ENCODE measurements at regions not wholly inside any gene's neighbourhood (a gene's known extent, or its start where the extent isn't known, plus 50 kb on each side); places are given as distances from the start of the nearest gene placed in this dataset.

DNA sequence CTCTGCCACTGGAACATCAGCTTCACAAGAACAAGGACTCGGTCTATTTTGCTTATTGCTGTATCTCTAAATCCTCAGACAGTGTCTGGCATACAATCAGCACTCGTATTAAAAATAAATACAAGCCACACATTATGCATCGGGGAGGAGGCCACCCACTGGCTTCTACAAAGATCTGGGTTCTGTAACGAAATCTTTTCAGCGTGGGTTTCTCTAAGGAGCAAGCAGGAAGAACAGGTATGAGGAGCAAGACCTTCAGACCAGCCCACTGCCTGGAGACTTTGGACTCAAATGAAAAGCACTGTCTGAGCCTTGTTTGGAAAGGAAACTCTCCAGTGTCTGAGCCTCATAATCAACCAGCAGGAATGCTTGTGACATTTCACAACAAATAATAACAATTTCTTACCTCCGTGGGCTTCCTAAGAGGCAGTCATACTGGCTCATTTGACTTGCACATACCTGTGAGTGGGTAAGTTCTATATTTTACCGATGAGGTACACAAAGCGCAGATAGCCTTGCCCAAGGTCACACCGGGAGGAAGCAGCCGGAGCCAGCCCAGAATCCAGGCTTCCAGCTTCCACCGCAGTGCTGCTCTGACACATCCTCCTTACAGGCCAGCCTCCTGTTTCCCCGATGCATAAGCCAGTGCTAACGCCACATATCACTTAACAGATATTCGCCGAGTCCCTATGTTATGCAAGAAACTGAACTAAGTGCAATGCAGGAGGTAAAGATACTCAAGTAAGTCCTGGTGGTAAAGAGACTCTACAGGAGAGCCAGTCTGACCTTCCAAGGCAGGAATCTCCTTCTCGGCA lies 118.6 kb upstream of the TNRC6C start:
- H3K4me2 ChIP-seq (ENCODE audit: low read depth, low read length, poor library complexity, severe bottlenecking) = no peak overlapping the region
- H3K9me2 ChIP-seq (replicated peaks; ENCODE audit: insufficient read depth, low read length) = no peaks in the 10 kb centered on the region
- H3F3A ChIP-seq (ENCODE audit: insufficient read depth) = no peaks in the 10 kb centered on the region
- TF ChIP-seq EZH2phosphoT487 (conservative IDR thresholded peaks at IDR 0.05; ENCODE audit: low read length) = no peak
- TF ChIP-seq, protein P1, sequence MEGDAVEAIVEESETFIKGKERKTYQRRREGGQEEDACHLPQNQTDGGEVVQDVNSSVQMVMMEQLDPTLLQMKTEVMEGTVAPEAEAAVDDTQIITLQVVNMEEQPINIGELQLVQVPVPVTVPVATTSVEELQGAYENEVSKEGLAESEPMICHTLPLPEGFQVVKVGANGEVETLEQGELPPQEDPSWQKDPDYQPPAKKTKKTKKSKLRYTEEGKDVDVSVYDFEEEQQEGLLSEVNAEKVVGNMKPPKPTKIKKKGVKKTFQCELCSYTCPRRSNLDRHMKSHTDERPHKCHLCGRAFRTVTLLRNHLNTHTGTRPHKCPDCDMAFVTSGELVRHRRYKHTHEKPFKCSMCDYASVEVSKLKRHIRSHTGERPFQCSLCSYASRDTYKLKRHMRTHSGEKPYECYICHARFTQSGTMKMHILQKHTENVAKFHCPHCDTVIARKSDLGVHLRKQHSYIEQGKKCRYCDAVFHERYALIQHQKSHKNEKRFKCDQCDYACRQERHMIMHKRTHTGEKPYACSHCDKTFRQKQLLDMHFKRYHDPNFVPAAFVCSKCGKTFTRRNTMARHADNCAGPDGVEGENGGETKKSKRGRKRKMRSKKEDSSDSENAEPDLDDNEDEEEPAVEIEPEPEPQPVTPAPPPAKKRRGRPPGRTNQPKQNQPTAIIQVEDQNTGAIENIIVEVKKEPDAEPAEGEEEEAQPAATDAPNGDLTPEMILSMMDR (IDR thresholded peaks at IDR 0.05; ENCODE audit: insufficient read depth, low read length, poor library complexity, severe bottlenecking) = no peak
- H3K79me2 ChIP-seq (ENCODE audit: insufficient read depth, low read length) = no peaks in the 10 kb centered on the region
- no peak overlapping the region for H3K27ac ChIP-seq (ENCODE audit: low read depth, low read length)
- H3K4me3 ChIP-seq (ENCODE audit: insufficient read depth, low read length, poor library complexity, severe bottlenecking) = no peak overlapping the region
- H4K20me1 ChIP-seq (ENCODE audit: low read depth, low read length) = no peaks in the 10 kb centered on the region
- H3K27me3 ChIP-seq (ENCODE audit: low read length) = no peaks in the 10 kb centered on the region
- H3K9me3 ChIP-seq (ENCODE audit: insufficient read depth, low read length) = no peaks in the 10 kb centered on the region
- H3K36me3 ChIP-seq (ENCODE audit: low read length) = no peaks in the 10 kb centered on the region
- no peak overlapping the region for H3K9ac ChIP-seq (ENCODE audit: low read length)
- H2AFZ ChIP-seq (ENCODE audit: low read depth, low read length, severe bottlenecking) = no peak overlapping the region

DNA sequence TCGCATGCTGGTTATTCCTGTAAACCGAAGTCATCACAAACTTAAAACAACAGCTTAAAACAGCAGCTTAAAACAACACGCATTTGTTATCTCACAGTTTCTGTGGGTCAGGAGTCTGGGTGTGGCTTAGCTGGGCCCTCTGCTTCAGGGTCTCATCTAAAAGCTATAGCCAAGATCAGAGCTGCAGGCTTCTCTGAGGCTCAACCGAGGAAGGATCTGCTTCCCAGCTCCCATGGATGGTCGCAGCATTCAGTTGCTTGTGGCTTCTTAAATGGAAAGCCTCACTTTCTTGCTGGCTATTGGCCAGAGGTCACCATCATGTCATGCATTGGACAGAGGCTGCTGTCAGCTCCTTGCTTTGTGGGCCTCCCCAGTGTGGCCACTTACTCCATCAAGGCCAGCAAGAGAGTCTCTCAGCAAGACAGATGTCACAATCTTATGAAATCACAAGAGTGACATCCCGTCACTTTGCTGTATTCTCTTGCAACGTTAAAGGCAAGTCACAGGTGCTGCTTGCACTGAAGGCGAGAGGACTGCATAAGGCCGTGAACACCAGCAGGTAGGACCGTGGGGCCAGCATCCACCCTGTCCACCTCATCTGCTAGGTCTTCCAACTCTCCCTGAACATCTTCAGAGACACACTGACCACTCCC lies 117.9 kb upstream of the TNRC6C start:
- Histone ChIP-seq H3K27me3 (ENCODE audit: low read length) (no peaks in the 10 kb centered on the region), H3K4me2 (ENCODE audit: low read depth, low read length, poor library complexity, severe bottlenecking) (no peak overlapping the region), H3K79me2 (ENCODE audit: insufficient read depth, low read length) (no peaks in the 10 kb centered on the region), H3K36me3 (ENCODE audit: low read length) (no peaks in the 10 kb centered on the region), H3K9me2 (replicated peaks; ENCODE audit: insufficient read depth, low read length) (no peaks in the 10 kb centered on the region), H3F3A (ENCODE audit: insufficient read depth) (no peaks in the 10 kb centered on the region), H3K27ac (ENCODE audit: low read depth, low read length) (no peak overlapping the region), H2AFZ (ENCODE audit: low read depth, low read length, severe bottlenecking) (no peak overlapping the region), H3K9ac (ENCODE audit: low read length) (no peak overlapping the region), H3K9me3 (ENCODE audit: insufficient read depth, low read length) (no peaks in the 10 kb centered on the region), H3K4me3 (ENCODE audit: insufficient read depth, low read length, poor library complexity, severe bottlenecking) (no peak overlapping the region), H4K20me1 (ENCODE audit: low read depth, low read length) (no peaks in the 10 kb centered on the region)
- TF ChIP-seq, protein P1 (IDR thresholded peaks at IDR 0.05; ENCODE audit: insufficient read depth, low read length, poor library complexity, severe bottlenecking) = no peak
- TF ChIP-seq EZH2phosphoT487 (conservative IDR thresholded peaks at IDR 0.05; ENCODE audit: low read length) = no peak

DNA sequence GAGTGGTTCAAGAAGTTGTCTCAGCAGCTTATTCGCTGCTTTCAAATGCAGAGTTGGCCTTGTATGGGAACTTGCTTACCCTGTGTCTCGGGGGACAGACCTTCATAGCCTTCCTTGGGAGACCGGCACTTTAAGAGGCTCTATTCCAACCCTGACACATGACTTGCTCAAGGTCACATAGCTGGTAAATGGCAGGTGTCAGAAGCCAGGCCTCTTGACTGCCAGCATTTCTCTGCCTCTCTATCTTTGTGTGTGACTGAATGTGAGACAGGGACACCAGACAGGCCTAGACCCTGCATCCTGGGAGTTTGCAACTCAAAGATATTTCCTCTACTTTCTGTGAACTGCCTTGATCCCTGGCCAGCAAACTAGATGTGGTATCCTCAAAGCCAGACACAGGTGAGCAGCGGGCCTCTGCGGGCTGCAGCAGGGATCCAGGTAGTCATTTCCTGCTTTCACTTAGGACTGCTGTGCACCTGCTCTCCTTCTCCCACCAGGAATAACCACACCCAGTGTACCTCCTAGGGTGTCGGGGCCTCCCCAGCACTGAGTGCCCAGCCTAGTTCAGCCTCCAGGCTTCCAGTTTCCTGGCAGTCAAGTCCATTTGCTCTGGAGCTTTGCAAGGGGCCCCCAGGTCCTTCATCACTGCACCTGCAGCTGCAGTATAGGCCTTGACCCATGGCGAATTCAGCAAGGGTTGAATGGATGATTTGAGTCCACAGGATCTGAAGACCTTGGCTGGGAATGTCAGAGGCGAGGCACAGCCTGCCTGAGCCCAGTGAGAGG lies 116.6 kb upstream of the TNRC6C start:
- no peaks in the 10 kb centered on the region for H3K79me2 ChIP-seq (ENCODE audit: insufficient read depth, low read length)
- H3K27ac ChIP-seq (ENCODE audit: low read depth, low read length) = no peak overlapping the region
- H3K4me2 ChIP-seq (ENCODE audit: low read depth, low read length, poor library complexity, severe bottlenecking) = no peak overlapping the region
- H3K9me3 ChIP-seq (ENCODE audit: insufficient read depth, low read length) = no peaks in the 10 kb centered on the region
- H2AFZ ChIP-seq (ENCODE audit: low read depth, low read length, severe bottlenecking) = no peak overlapping the region
- no peak overlapping the region for H3K9ac ChIP-seq (ENCODE audit: low read length)
- H3K9me2 ChIP-seq (replicated peaks; ENCODE audit: insufficient read depth, low read length) = no peaks in the 10 kb centered on the region
- no peak for TF ChIP-seq EZH2phosphoT487 (conservative IDR thresholded peaks at IDR 0.05; ENCODE audit: low read length)
- TF ChIP-seq, protein P1 (IDR thresholded peaks at IDR 0.05; ENCODE audit: insufficient read depth, low read length, poor library complexity, severe bottlenecking) = no peak
- no peaks in the 10 kb centered on the region for H3F3A ChIP-seq (ENCODE audit: insufficient read depth)
- H3K36me3 ChIP-seq (ENCODE audit: low read length) = no peaks in the 10 kb centered on the region
- no peak overlapping the region for H3K4me3 ChIP-seq (ENCODE audit: insufficient read depth, low read length, poor library complexity, severe bottlenecking)
- H3K27me3 ChIP-seq (ENCODE audit: low read length) = no peaks in the 10 kb centered on the region
- H4K20me1 ChIP-seq (ENCODE audit: low read depth, low read length) = no peaks in the 10 kb centered on the region
